Lung (tissue), 11 donors: ENCODE measurements at regions not wholly inside any gene's neighbourhood (a gene's known extent, or its start where the extent isn't known, plus 50 kb on each side); places are given as distances from the start of the nearest gene placed in this dataset.
"Not testable (repeated sequence)": the region's sequence is repeated elsewhere in the genome, so short reads cannot be mapped to it uniquely, and the experiment has no call there.

Experiments
- ATAC-seq: fragments of 200-7000 bp; cut with Tn5 transposase; one replicate; pipeline ENCODE4 v1.9.1; 2020; ENCODE audit warnings: moderate number of reproducible peaks; ENCODE audit not compliant: insufficient read depth, low FRiP score
- DNase-seq, 3 donors: peaks; one replicate each; pipeline ENCODE4 v3.0.0-alpha.2; 2013 to 2017
- H3K27ac ChIP-seq, 2 donors: one replicate each; pipeline ENCODE4 v1.5.1; 2013; ENCODE audit warnings: mild to moderate bottlenecking in 2 of 2, moderate library complexity in 2 of 2, control low read depth in 1 of 2, inconsistent platforms in 1 of 2, low read depth in 1 of 2, low read length in 1 of 2
- H3K27me3 ChIP-seq, 3 donors: one replicate each; pipeline ENCODE4 v1.5.1; 2013; ENCODE audit warnings: low read length in 2 of 3; ENCODE audit not compliant: control insufficient read depth in 3 of 3, insufficient read depth in 3 of 3
- H3K36me3 ChIP-seq, 4 donors: one replicate each; pipeline ENCODE4 v1.5.1; 2013; ENCODE audit warnings: low read length in 4 of 4, mild to moderate bottlenecking in 1 of 4, moderate library complexity in 1 of 4; ENCODE audit not compliant: control insufficient read depth in 4 of 4, insufficient read depth in 4 of 4
- H3K4me1 ChIP-seq, 5 donors: one replicate each; pipeline ENCODE4 v1.5.1; 2013; ENCODE audit warnings: low read length in 5 of 5, mild to moderate bottlenecking in 2 of 5, moderate library complexity in 1 of 5; ENCODE audit not compliant: control insufficient read depth in 5 of 5, insufficient read depth in 5 of 5
- H3K4me3 ChIP-seq: one replicate; pipeline ENCODE4 v1.5.1; 2013; ENCODE audit warnings: mild to moderate bottlenecking, control low read depth, moderate library complexity
- H3K9ac ChIP-seq, 2 donors: one replicate each; pipeline ENCODE4 v1.5.1; 2013; ENCODE audit warnings: low read length in 2 of 2, control low read depth in 1 of 2; ENCODE audit not compliant: insufficient read depth in 1 of 2
- H3K9me3 ChIP-seq, 4 donors: one replicate each; pipeline ENCODE4 v1.5.1; 2013; ENCODE audit warnings: low read length in 3 of 4, mild to moderate bottlenecking in 1 of 4, moderate library complexity in 1 of 4; ENCODE audit not compliant: control insufficient read depth in 4 of 4, insufficient read depth in 3 of 4
- WGBS, 2 donors: extraction: QIAGEN DNeasy Blood & Tissue Kit; methylation state at CpG; one replicate each; pipeline ENCODE4 v1.1.7; 2013; 5-methylcytosine and 5-hydroxymethylcytosine counted together
- TF ChIP-seq, protein P1 (sequence below): IDR thresholded peaks from 2 replicates; pipeline ENCODE4 v1.5.1; 2012; ENCODE audit warnings: mild to moderate bottlenecking; ENCODE audit errors: control extremely low read depth, extremely low read depth
- donor health status: control.
- donor health status: control.
- donor health status: Bipolar disorder and iron deficiency.
- donor health status: healthy.
- donor health status: DM: yes; HTN: yes; CAD: no.

DNA sequence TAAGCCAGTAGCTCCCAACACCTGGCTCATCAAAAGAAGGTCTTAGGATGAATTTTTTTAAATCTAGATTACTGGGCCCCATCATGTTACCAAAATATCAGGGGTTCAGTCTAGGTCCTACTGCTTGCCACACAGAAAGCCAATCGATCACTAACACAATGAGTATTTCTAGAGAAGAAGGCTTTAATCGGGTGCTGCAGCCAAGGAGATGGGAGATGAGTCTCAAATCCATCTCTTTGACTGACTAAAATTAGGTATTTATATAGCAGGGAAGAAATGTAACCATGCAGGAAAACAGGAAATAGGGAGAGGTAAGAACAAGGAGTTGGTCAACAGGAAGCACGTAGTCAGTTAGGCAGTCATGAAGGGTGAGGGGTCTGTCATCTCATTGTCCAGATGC, 288.2 kb downstream of the CEP170 start:
- Histone ChIP-seq H3K4me3 (no peak overlapping the region), H3K9ac (no peak overlapping the region), H3K27me3 (no peaks in the 10 kb centered on the region), H3K27ac (no peak overlapping the region), H3K9me3 (no peaks in the 10 kb centered on the region), H3K36me3 (no peaks in the 10 kb centered on the region), H3K4me1 (no peaks in the 10 kb centered on the region)
- 94 to 99% methylated on average over 3 of the region's 3 CpGs for WGBS, 2 donors
- DNase-seq (no peak), ATAC-seq (no peak)
- TF ChIP-seq, protein P1, sequence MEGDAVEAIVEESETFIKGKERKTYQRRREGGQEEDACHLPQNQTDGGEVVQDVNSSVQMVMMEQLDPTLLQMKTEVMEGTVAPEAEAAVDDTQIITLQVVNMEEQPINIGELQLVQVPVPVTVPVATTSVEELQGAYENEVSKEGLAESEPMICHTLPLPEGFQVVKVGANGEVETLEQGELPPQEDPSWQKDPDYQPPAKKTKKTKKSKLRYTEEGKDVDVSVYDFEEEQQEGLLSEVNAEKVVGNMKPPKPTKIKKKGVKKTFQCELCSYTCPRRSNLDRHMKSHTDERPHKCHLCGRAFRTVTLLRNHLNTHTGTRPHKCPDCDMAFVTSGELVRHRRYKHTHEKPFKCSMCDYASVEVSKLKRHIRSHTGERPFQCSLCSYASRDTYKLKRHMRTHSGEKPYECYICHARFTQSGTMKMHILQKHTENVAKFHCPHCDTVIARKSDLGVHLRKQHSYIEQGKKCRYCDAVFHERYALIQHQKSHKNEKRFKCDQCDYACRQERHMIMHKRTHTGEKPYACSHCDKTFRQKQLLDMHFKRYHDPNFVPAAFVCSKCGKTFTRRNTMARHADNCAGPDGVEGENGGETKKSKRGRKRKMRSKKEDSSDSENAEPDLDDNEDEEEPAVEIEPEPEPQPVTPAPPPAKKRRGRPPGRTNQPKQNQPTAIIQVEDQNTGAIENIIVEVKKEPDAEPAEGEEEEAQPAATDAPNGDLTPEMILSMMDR: no peak

DNA sequence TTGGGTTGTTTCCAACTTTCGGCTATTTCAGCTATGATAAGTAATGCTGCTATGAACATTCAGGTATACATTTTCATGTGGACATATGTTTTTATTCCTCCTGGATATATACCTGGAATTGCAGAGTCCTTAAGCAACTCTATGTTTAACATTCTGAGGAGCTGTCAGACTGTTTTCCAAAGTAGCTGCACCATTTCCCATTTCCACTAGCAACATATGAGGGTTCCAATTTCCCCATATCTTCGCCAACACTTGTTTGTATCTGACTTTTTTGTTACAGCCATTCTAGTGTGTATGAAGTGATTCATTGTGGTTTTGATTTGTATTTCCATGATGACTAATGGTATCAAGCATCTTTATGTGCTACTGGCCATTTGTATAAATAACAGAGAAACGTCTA, 295.7 kb downstream of the CEP170 start:
- DNase-seq, H3K36me3 ChIP-seq, H3K9me3 ChIP-seq, H3K27ac ChIP-seq, ATAC-seq, H3K4me1 ChIP-seq, H3K9ac ChIP-seq, H3K4me3 ChIP-seq, H3K27me3 ChIP-seq: not testable (repeated sequence)
- 66 to 85% methylated on average over 3 of the region's 3 CpGs for WGBS, 2 donors

DNA sequence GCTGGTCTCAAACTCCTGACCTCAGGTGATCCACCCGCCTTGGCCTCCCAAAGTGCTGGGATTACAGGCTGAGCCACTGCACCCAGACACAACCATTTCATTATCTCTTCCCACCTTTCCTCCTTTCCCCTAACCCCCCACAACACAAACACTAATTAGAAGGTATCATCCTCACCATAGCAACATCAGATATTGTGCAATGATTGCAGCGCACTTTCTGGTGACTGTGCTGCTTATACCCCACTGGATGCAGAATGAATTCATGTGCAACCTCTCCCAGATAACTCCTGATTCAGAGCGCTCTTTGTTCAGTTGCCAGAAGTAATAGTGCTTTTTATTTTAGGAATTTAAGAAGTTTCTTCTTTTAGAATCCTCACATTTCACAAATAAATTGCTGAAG, 300.1 kb downstream of the CEP170 start:
- not testable (repeated sequence) for H3K9me3 ChIP-seq, ATAC-seq, H3K27ac ChIP-seq, H3K27me3 ChIP-seq, DNase-seq, H3K9ac ChIP-seq, H3K4me1 ChIP-seq, H3K36me3 ChIP-seq, H3K4me3 ChIP-seq
- 92 to 96% methylated on average over 3 of the region's 3 CpGs for WGBS, 2 donors

DNA sequence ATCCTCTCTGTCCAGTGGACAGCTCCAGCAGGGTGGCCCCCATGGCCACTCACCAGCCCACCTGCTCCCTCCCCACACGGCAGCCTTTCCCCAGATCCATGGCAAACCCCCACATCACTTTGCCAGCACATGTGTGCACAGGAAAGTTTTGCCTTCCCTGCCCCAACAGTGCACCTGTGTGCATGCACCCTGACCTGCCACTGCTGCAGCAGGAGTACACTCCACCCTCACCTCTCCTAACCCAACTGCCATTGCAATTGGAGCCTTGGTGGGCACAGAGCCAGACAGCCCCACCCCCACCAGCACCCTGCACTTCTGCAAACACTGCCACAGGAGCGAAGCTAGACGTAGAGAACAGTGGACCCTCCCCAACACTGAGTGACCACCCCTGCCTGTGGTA, 308.9 kb downstream of the CEP170 start:
- no peak for DNase-seq
- Histone ChIP-seq H3K9ac (no peak overlapping the region), H3K4me1 (no peaks in the 10 kb centered on the region), H3K27me3 (no peaks in the 10 kb centered on the region), H3K4me3 (no peak overlapping the region), H3K27ac (no peak overlapping the region), H3K9me3 (peaks cover 0 to 4% (median 1%) of the 10 kb centered on the region in 4 donors), H3K36me3 (no peaks in the 10 kb centered on the region)
- TF ChIP-seq, protein P1: no peak
- no peak for ATAC-seq
- WGBS, 2 donors: 71 to 88% methylated on average over 3 of the region's 3 CpGs

DNA sequence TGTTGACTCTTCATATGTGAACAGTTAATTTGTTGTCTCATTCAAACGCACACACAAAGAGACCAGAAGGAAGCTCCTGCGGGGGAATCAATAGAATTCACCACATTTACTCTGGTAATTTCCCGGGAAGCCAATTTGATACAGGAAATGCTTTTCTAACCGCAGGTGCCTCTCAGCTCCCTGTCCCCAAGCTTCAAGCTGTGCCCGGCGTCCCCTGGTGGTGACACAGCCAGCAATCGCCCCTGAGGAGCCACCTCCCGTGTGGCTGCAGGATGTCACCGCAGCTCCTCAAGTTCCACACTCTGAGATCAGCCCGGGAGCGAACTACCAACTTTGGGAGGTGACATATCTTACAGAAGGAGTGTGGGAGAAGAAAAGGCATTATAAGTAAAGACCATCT, 318.4 kb downstream of the CEP170 start:
- H3K4me3 ChIP-seq, ATAC-seq, H3K27me3 ChIP-seq, H3K9ac ChIP-seq, DNase-seq, H3K9me3 ChIP-seq, H3K36me3 ChIP-seq, H3K4me1 ChIP-seq, H3K27ac ChIP-seq: not testable (repeated sequence)
- 26 to 30% methylated on average over 11 of the region's 11 CpGs for WGBS, 2 donors

DNA sequence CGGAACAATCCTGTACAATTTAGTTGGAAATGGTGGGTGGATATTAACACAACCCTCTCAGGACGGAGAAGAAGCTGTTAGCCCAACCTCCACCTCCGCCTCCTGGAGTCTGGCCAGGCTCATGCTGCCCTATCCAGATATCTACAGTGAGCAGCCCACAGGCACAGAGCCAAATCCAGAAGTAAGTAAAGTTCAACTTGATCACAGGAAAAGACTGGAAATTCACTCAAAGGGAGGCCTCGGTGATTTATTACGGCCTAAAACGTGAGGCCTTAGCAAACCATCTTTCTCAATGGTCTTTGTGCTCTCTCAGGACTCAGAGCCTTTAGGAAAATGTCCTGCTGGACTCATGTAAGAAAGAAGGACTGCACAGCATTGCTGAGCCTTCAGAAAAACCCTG, 330.4 kb downstream of the CEP170 start:
- not testable (repeated sequence) for H3K4me3 ChIP-seq, H3K9me3 ChIP-seq, H3K4me1 ChIP-seq, H3K36me3 ChIP-seq, H3K27me3 ChIP-seq, H3K9ac ChIP-seq, H3K27ac ChIP-seq, ATAC-seq
- 40 to 65% methylated on average over 6 of the region's 6 CpGs for WGBS, 2 donors
- DNase-seq: peak; percentile 33 to 48 (median 34)

DNA sequence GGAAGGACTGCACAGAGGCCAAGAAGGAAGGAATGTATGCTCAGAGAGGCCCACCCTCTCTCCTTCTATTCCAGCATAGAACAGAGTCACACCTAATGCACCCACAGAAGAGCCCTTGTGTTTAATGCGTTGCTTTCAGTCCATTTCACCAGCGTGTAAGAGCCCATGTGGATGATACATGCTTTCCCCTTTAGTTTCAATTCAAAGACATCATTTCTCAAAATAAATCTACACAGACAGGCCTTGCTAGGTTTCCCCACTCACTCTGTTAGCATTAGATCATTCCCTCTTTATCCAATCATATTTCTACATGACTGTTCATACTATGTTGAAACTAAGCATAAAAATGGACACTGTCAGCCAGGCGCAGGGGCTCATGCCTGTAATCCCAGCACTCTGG, 331.5 kb downstream of the CEP170 start:
- H3K27me3 ChIP-seq, H3K36me3 ChIP-seq, H3K9ac ChIP-seq, H3K9me3 ChIP-seq, H3K4me1 ChIP-seq, DNase-seq, H3K27ac ChIP-seq, ATAC-seq, H3K4me3 ChIP-seq: not testable (repeated sequence)
- WGBS, 2 donors: 94 to 96% methylated on average over 3 of the region's 3 CpGs
